ENCODE measurements at regions not wholly inside any gene's neighbourhood (a gene's known extent, or its start where the extent isn't known, plus 50 kb on each side); places are given as distances from the start of the nearest gene placed in this dataset.

DNA sequence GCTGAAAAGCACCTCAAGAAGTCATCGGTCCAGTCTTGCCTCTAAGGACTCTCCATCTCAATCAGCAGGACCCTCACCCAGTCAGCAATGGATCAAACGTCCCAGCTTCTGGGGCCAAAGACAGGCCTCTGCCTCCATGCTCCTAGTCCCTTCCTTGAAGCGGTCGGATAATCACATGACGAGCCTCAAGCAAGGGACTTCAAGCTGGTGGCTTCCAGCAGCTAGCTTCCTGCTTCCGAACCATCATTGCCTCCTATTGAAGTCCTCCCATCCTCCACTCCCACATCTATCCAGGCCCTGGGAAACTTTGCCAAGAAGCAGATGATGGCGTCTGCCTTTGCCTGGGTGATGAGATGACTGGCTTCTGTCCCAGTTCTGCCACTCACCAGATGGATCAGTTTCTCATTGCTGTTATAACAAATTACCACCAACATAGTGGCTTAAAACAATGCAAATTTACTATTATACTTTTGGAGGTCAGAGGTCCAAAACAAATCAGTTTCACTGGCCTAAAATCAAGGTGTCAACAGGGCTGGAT lies 135.2 kb upstream of the MAMLD1 start:
- Histone ChIP-seq H3K9me2 (no peaks in the 10 kb centered on the region), H3K4me1 (ENCODE audit: control insufficient read depth in 1 of 2, insufficient read depth in 2 of 2, low read depth in 1 of 2, low read length in 1 of 2) (no peaks in the 10 kb centered on the region), H3K27me3 (ENCODE audit: insufficient read depth) (no peaks in the 10 kb centered on the region), H3K36me3 (replicated peaks in 1 of 2; ENCODE audit: control insufficient read depth in 1 of 2, insufficient read depth in 2 of 2, low read length in 1 of 2) (no peaks in the 10 kb centered on the region), H3K9me3 (no peaks in the 10 kb centered on the region; the same call in 1 of the 2 replicates), H4K20me1 (ENCODE audit: insufficient read depth) (no peaks in the 10 kb centered on the region), H2AFZ (ENCODE audit: low read depth) (no peak overlapping the region), H3K4me2 (no peak overlapping the region), H3K79me2 (ENCODE audit: insufficient read depth) (no peaks in the 10 kb centered on the region), H3K27ac (ENCODE audit: low read depth in 2 of 2, low read length in 1 of 2) (no peak overlapping the region), H3F3A (replicated peaks; ENCODE audit: insufficient read depth) (no peaks in the 10 kb centered on the region), H3K9ac (no peak overlapping the region), H3K4me3 (ENCODE audit: low read depth in 2 of 2, low read length in 1 of 2) (no peak overlapping the region)
- DNase-seq: no peak
- ChIA-PET POLR2A (no interaction called here), CTCF (interaction anchor here (0.6 kb wide), 1 partner anchor 35 kb away, joined by 3 read pairs; no protein-coding TSS in a partner anchor)
- WGBS (ENCODE audit: low lambda C conversion rate): 22% methylated on average over 4 of the region's 7 CpGs
- TF ChIP-seq FOSL2 (IDR thresholded peaks at IDR 0.05; ENCODE audit: borderline replicate concordance, low read depth) (no peak), RAD21 (IDR thresholded peaks at IDR 0.05; ENCODE audit: low read length) (no peak), NFIC (IDR thresholded peaks at IDR 0.05; ENCODE audit: borderline replicate concordance) (0 out of 2 replicates have a peak, but pooled peaks have one; percentile 9), MEF2A (IDR thresholded peaks at IDR 0.05; ENCODE audit: borderline replicate concordance, low read depth) (no peak), FOXM1 (IDR thresholded peaks at IDR 0.05; ENCODE audit: low read depth) (no peak)
- TF ChIP-seq, protein P1, sequence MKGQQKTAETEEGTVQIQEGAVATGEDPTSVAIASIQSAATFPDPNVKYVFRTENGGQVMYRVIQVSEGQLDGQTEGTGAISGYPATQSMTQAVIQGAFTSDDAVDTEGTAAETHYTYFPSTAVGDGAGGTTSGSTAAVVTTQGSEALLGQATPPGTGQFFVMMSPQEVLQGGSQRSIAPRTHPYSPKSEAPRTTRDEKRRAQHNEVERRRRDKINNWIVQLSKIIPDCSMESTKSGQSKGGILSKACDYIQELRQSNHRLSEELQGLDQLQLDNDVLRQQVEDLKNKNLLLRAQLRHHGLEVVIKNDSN (IDR thresholded peaks at IDR 0.05; ENCODE audit: borderline replicate concordance, low read depth): no peak

- TF ChIP-seq, protein P2, sequence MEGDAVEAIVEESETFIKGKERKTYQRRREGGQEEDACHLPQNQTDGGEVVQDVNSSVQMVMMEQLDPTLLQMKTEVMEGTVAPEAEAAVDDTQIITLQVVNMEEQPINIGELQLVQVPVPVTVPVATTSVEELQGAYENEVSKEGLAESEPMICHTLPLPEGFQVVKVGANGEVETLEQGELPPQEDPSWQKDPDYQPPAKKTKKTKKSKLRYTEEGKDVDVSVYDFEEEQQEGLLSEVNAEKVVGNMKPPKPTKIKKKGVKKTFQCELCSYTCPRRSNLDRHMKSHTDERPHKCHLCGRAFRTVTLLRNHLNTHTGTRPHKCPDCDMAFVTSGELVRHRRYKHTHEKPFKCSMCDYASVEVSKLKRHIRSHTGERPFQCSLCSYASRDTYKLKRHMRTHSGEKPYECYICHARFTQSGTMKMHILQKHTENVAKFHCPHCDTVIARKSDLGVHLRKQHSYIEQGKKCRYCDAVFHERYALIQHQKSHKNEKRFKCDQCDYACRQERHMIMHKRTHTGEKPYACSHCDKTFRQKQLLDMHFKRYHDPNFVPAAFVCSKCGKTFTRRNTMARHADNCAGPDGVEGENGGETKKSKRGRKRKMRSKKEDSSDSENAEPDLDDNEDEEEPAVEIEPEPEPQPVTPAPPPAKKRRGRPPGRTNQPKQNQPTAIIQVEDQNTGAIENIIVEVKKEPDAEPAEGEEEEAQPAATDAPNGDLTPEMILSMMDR (IDR thresholded peaks at IDR 0.05): no peak
- no peak for TF ChIP-seq RCOR1 (IDR thresholded peaks at IDR 0.05; ENCODE audit: low read length)
- TF ChIP-seq RXRA (IDR thresholded peaks at IDR 0.05; ENCODE audit: borderline replicate concordance, low read depth): no peak
- TF ChIP-seq RFX5 (IDR thresholded peaks at IDR 0.05; ENCODE audit: low read length): no peak
- no peaks in the 10 kb centered on the region; the same call in 1 of the 2 replicates for H3K9me3 ChIP-seq
- H3K4me3 ChIP-seq (ENCODE audit: low read depth in 2 of 2, low read length in 1 of 2): no peak overlapping the region
- no peaks in the 10 kb centered on the region for H4K20me1 ChIP-seq (ENCODE audit: insufficient read depth)
- no peaks in the 10 kb centered on the region for H3K36me3 ChIP-seq (replicated peaks in 1 of 2; ENCODE audit: control insufficient read depth in 1 of 2, insufficient read depth in 2 of 2, low read length in 1 of 2)
- H3K9ac ChIP-seq: no peak overlapping the region
- no peak overlapping the region for H3K4me2 ChIP-seq
- H3K27me3 ChIP-seq (ENCODE audit: insufficient read depth): no peaks in the 10 kb centered on the region
- no peaks in the 10 kb centered on the region for H3K4me1 ChIP-seq (ENCODE audit: control insufficient read depth in 1 of 2, insufficient read depth in 2 of 2, low read depth in 1 of 2, low read length in 1 of 2)
- H3K27ac ChIP-seq (ENCODE audit: low read depth in 2 of 2, low read length in 1 of 2): no peak overlapping the region
- H3F3A ChIP-seq (replicated peaks; ENCODE audit: insufficient read depth): no peaks in the 10 kb centered on the region
- no peak overlapping the region for H2AFZ ChIP-seq (ENCODE audit: low read depth)
- H3K79me2 ChIP-seq (ENCODE audit: insufficient read depth): no peaks in the 10 kb centered on the region
- 45% methylated on average over 3 of the region's 3 CpGs for WGBS (ENCODE audit: low lambda C conversion rate)
- DNase-seq: no peak
- H3K9me2 ChIP-seq: no peaks in the 10 kb centered on the region
- ChIA-PET CTCF (interaction anchor here (0.6 kb wide), 1 partner anchor 35 kb away, joined by 3 read pairs; no protein-coding TSS in a partner anchor), POLR2A (no interaction called here)
These were observed 134.7 kb upstream of the MAMLD1 start for GRCh38 chrX:150228431-150228830.
